Neuronal stem cell (in vitro differentiated cells): ENCODE measurements at regions not wholly inside any gene's neighbourhood (a gene's known extent, or its start where the extent isn't known, plus 50 kb on each side); places are given as distances from the start of the nearest gene placed in this dataset.
A peak's percentile ranks its signal among the peaks of the same experiment; 100 is the strongest.

Source experiments
- DNase-seq: peaks from one replicate; pipeline ENCODE4 v3.0.0-alpha.2; 2013; ENCODE audit warnings: low spot score
- H2AFZ ChIP-seq: one replicate; pipeline ENCODE4 v1.6.1; 2013; ENCODE audit warnings: mild to moderate bottlenecking, low read length, inconsistent platforms
- H2AK5ac ChIP-seq: 2 replicates; pipeline ENCODE4 v1.6.1; 2013; ENCODE audit warnings: low read depth, mild to moderate bottlenecking, inconsistent platforms, low read length, moderate library complexity, mixed read lengths
- H2BK120ac ChIP-seq: 2 replicates; pipeline ENCODE4 v1.6.1; 2013; ENCODE audit warnings: low read depth, mild to moderate bottlenecking, inconsistent platforms, low read length, moderate library complexity, mixed read lengths
- H2BK12ac ChIP-seq: one replicate; pipeline ENCODE4 v1.6.1; 2013; ENCODE audit warnings: low read length, inconsistent platforms
- H2BK15ac ChIP-seq: 2 replicates; pipeline ENCODE4 v1.6.1; 2013; ENCODE audit warnings: mild to moderate bottlenecking, low read length, inconsistent platforms, mixed read lengths
- H2BK5ac ChIP-seq: one replicate; pipeline ENCODE4 v1.6.1; 2013; ENCODE audit warnings: inconsistent platforms, mild to moderate bottlenecking, low read length, moderate library complexity
- H3K14ac ChIP-seq: one replicate; pipeline ENCODE4 v1.6.1; 2013; ENCODE audit warnings: low read length, inconsistent platforms
- H3K18ac ChIP-seq: 2 replicates; pipeline ENCODE4 v1.6.1; 2013; ENCODE audit warnings: low read length, inconsistent platforms
- H3K23ac ChIP-seq: 2 replicates; pipeline ENCODE4 v1.6.1; 2013; ENCODE audit warnings: low read depth, mild to moderate bottlenecking, mixed read lengths, low read length, inconsistent platforms; ENCODE audit not compliant: poor library complexity
- H3K27ac ChIP-seq: replicated peaks from 3 replicates; pipeline ENCODE4 v1.5.1; 2013; ENCODE audit warnings: low read length, inconsistent platforms
- H3K27me3 ChIP-seq, 3 experiments: 2 replicates each; pipeline ENCODE4 v1.6.1; 2013; ENCODE audit warnings: low read length in 3 of 3, mild to moderate bottlenecking in 2 of 3, inconsistent platforms in 1 of 3, low read depth in 1 of 3, mixed read lengths in 1 of 3, moderate library complexity in 1 of 3; ENCODE audit not compliant: control insufficient read depth in 3 of 3, insufficient read depth in 3 of 3
- H3K36me3 ChIP-seq, 2 donors: replicated peaks in 1 of 2; 2 replicates each; pipeline ENCODE4 v1.6.1; 2013; ENCODE audit warnings: low read length in 2 of 2; ENCODE audit not compliant: control insufficient read depth in 2 of 2, insufficient read depth in 2 of 2
- H3K4ac ChIP-seq: 2 replicates; pipeline ENCODE4 v1.6.1; 2013; ENCODE audit warnings: inconsistent platforms, mild to moderate bottlenecking, low read length, moderate library complexity
- H3K4me1 ChIP-seq, 2 donors: 1 replicate in 1 of 2; 2 replicates in 1 of 2; pipeline ENCODE4 v1.6.1; 2013; ENCODE audit warnings: low read length in 2 of 2, low read depth in 1 of 2; ENCODE audit not compliant: control insufficient read depth in 2 of 2, insufficient read depth in 1 of 2
- H3K4me2 ChIP-seq: one replicate; pipeline ENCODE4 v1.6.1; 2013; ENCODE audit warnings: mild to moderate bottlenecking, low read length, inconsistent platforms; ENCODE audit not compliant: insufficient read depth, poor library complexity, severe bottlenecking
- H3K4me3 ChIP-seq, 2 donors: 2 replicates each; pipeline ENCODE4 v1.5.1; 2013; ENCODE audit warnings: low read length in 2 of 2, mild to moderate bottlenecking in 2 of 2, inconsistent platforms in 1 of 2, moderate library complexity in 1 of 2
- H3K79me1 ChIP-seq: one replicate; pipeline ENCODE4 v1.6.1; 2013; ENCODE audit warnings: low read depth, mild to moderate bottlenecking, inconsistent platforms, low read length, moderate library complexity
- H3K9ac ChIP-seq: one replicate; pipeline ENCODE4 v1.6.1; 2013; ENCODE audit warnings: mild to moderate bottlenecking, low read depth, low read length, inconsistent platforms; ENCODE audit not compliant: poor library complexity
- H3K9me3 ChIP-seq, 2 donors: replicated peaks in 1 of 2; 2 replicates each; pipeline versions ENCODE3 to v1.6.1; 2013; ENCODE audit warnings: low read length in 2 of 2, mild to moderate bottlenecking in 2 of 2, inconsistent platforms in 1 of 2, low read depth in 1 of 2, mixed read lengths in 1 of 2, moderate library complexity in 1 of 2; ENCODE audit not compliant: control insufficient read depth in 2 of 2, insufficient read depth in 1 of 2
- H4K8ac ChIP-seq: one replicate; pipeline ENCODE4 v1.6.1; 2013; ENCODE audit warnings: low read depth, mild to moderate bottlenecking, inconsistent platforms, low read length, moderate library complexity
- H4K91ac ChIP-seq: one replicate; pipeline ENCODE4 v1.6.1; 2013; ENCODE audit warnings: low read length, low read depth, mild to moderate bottlenecking, inconsistent platforms; ENCODE audit not compliant: poor library complexity
- WGBS, 2 donors: extraction: QIAGEN DNeasy Blood & Tissue Kit; methylation state at CpG; one replicate each; pipeline ENCODE4 v1.1.7; 2013; ENCODE audit warnings: missing lambda C conversion rate in 2 of 2, mixed read lengths in 1 of 2; ENCODE audit not compliant: insufficient read length in 2 of 2, insufficient replicate concordance in 1 of 2; ENCODE audit errors: extremely low coverage in 2 of 2; 5-methylcytosine and 5-hydroxymethylcytosine counted together

- Histone ChIP-seq H3K9me3 (no peaks in the 10 kb centered on the region), H3K23ac (no peak overlapping the region), H2AFZ (no peak overlapping the region), H3K27me3 (peaks cover 0 to 12% (median 0%) of the 10 kb centered on the region in 3 experiments), H3K79me1 (no peaks in the 10 kb centered on the region), H2BK120ac (no peak overlapping the region), H3K4me3 (no peak overlapping the region), H2BK15ac (no peak overlapping the region), H3K27ac (no peak overlapping the region), H3K14ac (peak overlapping the region; percentile 78), H4K91ac (no peak overlapping the region), H2BK5ac (no peak overlapping the region), H3K18ac (no peak overlapping the region), H3K4me2 (no peak overlapping the region), H2BK12ac (no peak overlapping the region), H3K4ac (no peak overlapping the region), H3K4me1 (no peaks in the 10 kb centered on the region), H3K36me3 (no peaks in the 10 kb centered on the region), H3K9ac (no peak overlapping the region), H4K8ac (no peak overlapping the region), H2AK5ac (no peak overlapping the region)
- no CpG with 5 or more reads among the region's 22 CpGs for WGBS, 2 donors
- DNase-seq, result no peak
Observed at GRCh38 chr2:11067221-11068078, 87.8 kb upstream of the SLC66A3 start.

- no peak overlapping the region for H2BK120ac ChIP-seq
- H3K4me3 ChIP-seq, result no peak overlapping the region
- H3K9me3 ChIP-seq, result no peaks in the 10 kb centered on the region
- H4K8ac ChIP-seq, result no peak overlapping the region
- no peaks in the 10 kb centered on the region for H3K4me1 ChIP-seq
- H2AK5ac ChIP-seq, result peak overlapping the region; percentile 65
- no peak overlapping the region for H3K14ac ChIP-seq
- peaks cover 0 to 12% (median 0%) of the 10 kb centered on the region in 3 experiments for H3K27me3 ChIP-seq
- H2BK15ac ChIP-seq, result no peak overlapping the region
- H3K79me1 ChIP-seq, result no peaks in the 10 kb centered on the region
- H2AFZ ChIP-seq, result no peak overlapping the region
- H4K91ac ChIP-seq, result no peak overlapping the region
- H3K4ac ChIP-seq, result no peak overlapping the region
- DNase-seq, result no peak
- no peak overlapping the region for H3K9ac ChIP-seq
- H2BK5ac ChIP-seq, result no peak overlapping the region
- no CpG with 5 or more reads among the region's 11 CpGs for WGBS, 2 donors
- no peak overlapping the region for H3K4me2 ChIP-seq
- H3K36me3 ChIP-seq, result no peaks in the 10 kb centered on the region
- H2BK12ac ChIP-seq, result no peak overlapping the region
- H3K23ac ChIP-seq, result peak overlapping the region; percentile 22
- no peak overlapping the region for H3K27ac ChIP-seq
- no peak overlapping the region for H3K18ac ChIP-seq
Observed at GRCh38 chr2:11068079-11068741, 87.1 kb upstream of the SLC66A3 start.

GRCh38 chr2:11068856-11069526, 86.3 kb upstream of the SLC66A3 start:
- H3K23ac ChIP-seq, result peak overlapping the region; percentile 22
- H3K4me1 ChIP-seq, result no peaks in the 10 kb centered on the region
- H3K79me1 ChIP-seq, result no peaks in the 10 kb centered on the region
- H2BK5ac ChIP-seq, result no peak overlapping the region
- H3K36me3 ChIP-seq, result no peaks in the 10 kb centered on the region
- no peak overlapping the region for H4K8ac ChIP-seq
- peaks cover 0 to 12% (median 0%) of the 10 kb centered on the region in 3 experiments for H3K27me3 ChIP-seq
- H3K9me3 ChIP-seq, result no peaks in the 10 kb centered on the region
- H3K27ac ChIP-seq, result no peak overlapping the region
- H2AK5ac ChIP-seq, result peak overlapping the region; percentile 65
- H3K14ac ChIP-seq, result no peak overlapping the region
- H3K9ac ChIP-seq, result no peak overlapping the region
- WGBS, 2 donors, result no CpG with 5 or more reads among the region's 13 CpGs
- H2BK120ac ChIP-seq, result no peak overlapping the region
- no peak overlapping the region for H3K4me3 ChIP-seq
- no peak overlapping the region for H3K4ac ChIP-seq
- H2BK12ac ChIP-seq, result no peak overlapping the region
- H2BK15ac ChIP-seq, result no peak overlapping the region
- no peak overlapping the region for H3K4me2 ChIP-seq
- H4K91ac ChIP-seq, result no peak overlapping the region
- no peak overlapping the region for H2AFZ ChIP-seq
- H3K18ac ChIP-seq, result peak overlapping the region; percentile 36
- no peak for DNase-seq
